ENCODE measurements at regions not wholly inside any gene's neighbourhood (a gene's known extent, or its start where the extent isn't known, plus 50 kb on each side); places are given as distances from the start of the nearest gene placed in this dataset.

DNA sequence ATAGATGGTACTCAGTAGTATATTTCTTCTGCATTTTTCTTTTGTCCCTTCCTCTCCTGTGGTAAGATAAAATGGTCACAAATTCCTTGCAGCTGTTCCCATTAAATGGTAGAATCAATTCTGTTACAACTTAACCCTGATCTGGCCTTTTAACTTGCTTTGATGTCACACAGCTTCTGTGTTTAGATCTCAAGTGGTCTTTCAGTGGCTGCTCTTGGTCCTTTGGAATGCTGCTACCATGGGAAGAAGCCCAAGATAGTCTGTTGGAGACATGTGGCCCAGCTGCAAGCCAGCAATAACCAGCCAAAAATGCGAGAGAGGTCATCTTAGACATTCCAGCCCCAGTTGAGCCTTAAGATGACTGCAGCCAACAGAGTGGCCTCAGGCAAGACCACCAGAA, 429.7 kb downstream of the KIF16B start:
- TF ChIP-seq, protein P1, sequence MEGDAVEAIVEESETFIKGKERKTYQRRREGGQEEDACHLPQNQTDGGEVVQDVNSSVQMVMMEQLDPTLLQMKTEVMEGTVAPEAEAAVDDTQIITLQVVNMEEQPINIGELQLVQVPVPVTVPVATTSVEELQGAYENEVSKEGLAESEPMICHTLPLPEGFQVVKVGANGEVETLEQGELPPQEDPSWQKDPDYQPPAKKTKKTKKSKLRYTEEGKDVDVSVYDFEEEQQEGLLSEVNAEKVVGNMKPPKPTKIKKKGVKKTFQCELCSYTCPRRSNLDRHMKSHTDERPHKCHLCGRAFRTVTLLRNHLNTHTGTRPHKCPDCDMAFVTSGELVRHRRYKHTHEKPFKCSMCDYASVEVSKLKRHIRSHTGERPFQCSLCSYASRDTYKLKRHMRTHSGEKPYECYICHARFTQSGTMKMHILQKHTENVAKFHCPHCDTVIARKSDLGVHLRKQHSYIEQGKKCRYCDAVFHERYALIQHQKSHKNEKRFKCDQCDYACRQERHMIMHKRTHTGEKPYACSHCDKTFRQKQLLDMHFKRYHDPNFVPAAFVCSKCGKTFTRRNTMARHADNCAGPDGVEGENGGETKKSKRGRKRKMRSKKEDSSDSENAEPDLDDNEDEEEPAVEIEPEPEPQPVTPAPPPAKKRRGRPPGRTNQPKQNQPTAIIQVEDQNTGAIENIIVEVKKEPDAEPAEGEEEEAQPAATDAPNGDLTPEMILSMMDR (IDR thresholded peaks at IDR 0.05) = no peak
- no peak for TF ChIP-seq POLR2AphosphoS5 (IDR thresholded peaks at IDR 0.05; ENCODE audit: insufficient read depth in 1 of 2, low read depth in 1 of 2)
- TF ChIP-seq POLR2A (IDR thresholded peaks at IDR 0.05) = no peak
